K562 (cell line): ENCODE measurements at regions not wholly inside any gene's neighbourhood (a gene's known extent, or its start where the extent isn't known, plus 50 kb on each side); places are given as distances from the start of the nearest gene placed in this dataset.

ENCODE experiments used
- JUND ChIP-seq, 2 experiments: IDR thresholded peaks; 2 replicates in 1 of 2; 3 replicates in 1 of 2; pipeline ENCODE4 v1.6.1; 2011; ENCODE audit warnings: borderline replicate concordance in 2 of 2, low read depth in 2 of 2, low read length in 2 of 2, improper control_type of control experiment in 1 of 2, missing biosample characterization in 1 of 2, missing genetic modification characterization in 1 of 2, missing genetic modification reagents in 1 of 2
- PCBP2 ChIP-seq: fragments of 200-400 bp; formaldehyde crosslinking; IDR thresholded peaks from 2 replicates; pipeline ENCODE4 v1.6.1; 2018; ENCODE audit warnings: low read length, low read depth, mild to moderate bottlenecking, moderate library complexity; ENCODE audit not compliant: poor library complexity, severe bottlenecking
- PHF8 ChIP-seq: fragments of 200-600 bp; sonication (generic); IDR thresholded peaks from 2 replicates; pipeline ENCODE4 v1.6.1; 2012; ENCODE audit warnings: mixed run types, mild to moderate bottlenecking, inconsistent platforms, low read length, moderate library complexity, borderline replicate concordance
- SMARCB1 ChIP-seq: IDR thresholded peaks from 2 replicates; pipeline ENCODE4 v1.6.1; 2011; ENCODE audit warnings: improper control_type of control experiment, low read depth; ENCODE audit not compliant: insufficient read length
- ZNF354B ChIP-seq: fragments of 250-450 bp; sonication (Bioruptor Pico); IDR thresholded peaks from 2 replicates; pipeline ENCODE4 v1.4.0; 2020
- TF ChIP-seq, protein P1 (sequence below): fragments of 450-650 bp; IDR thresholded peaks from 2 replicates; pipeline ENCODE4 v1.6.1; 2017; ENCODE audit warnings: antibody characterized with exemption
- TF ChIP-seq, protein P2 (sequence below): fragments of 250-450 bp; sonication (Bioruptor Pico); IDR thresholded peaks from 2 replicates; pipeline ENCODE4 v1.8.0; 2021; ENCODE audit warnings: moderate library complexity, mild to moderate bottlenecking, inconsistent platforms
- TF ChIP-seq, protein P3 (sequence below): sonication (generic); formaldehyde crosslinking; IDR thresholded peaks from 2 replicates; pipeline ENCODE4 v1.8.1; 2023; ENCODE audit warnings: mild to moderate bottlenecking, missing genetic modification reagents
- TF ChIP-seq, protein P4 (sequence below): fragments of 250-450 bp; sonication (Bioruptor Pico); IDR thresholded peaks from 2 replicates; pipeline ENCODE4 v1.8.0; 2022; ENCODE audit warnings: inconsistent platforms

DNA sequence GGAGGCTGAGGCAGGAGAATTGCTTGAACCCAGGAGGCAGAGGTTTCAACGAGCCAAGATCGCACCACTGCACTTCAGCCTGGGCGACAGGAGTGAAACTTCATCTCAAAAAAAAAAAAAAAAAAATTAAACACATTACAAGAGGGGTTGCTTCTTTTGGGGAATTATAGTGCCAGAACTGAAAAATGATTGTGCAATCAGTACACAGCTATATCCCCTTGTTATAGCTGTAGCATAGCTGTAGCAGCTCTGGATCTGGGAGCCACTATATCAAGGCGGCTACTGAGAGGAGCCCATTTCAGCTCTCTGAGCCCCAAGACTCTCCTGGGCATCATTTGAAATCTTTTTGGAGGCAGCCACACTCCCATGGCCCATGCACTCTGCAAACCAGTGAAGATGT lies 334.3 kb downstream of the TFAP2A start:
- TF ChIP-seq ZNF354B (CRISPR knock-in tag) (no peak), PHF8 (no peak), SMARCB1 (no peak), PCBP2 (no peak), JUND (IDR thresholded peaks at IDR 0.05; ENCODE audit: borderline replicate concordance, low read depth, low read length) (no peak), JUND (tag; IDR thresholded peaks at IDR 0.05; ENCODE audit: borderline replicate concordance, low read depth, low read length) (no peak)
- TF ChIP-seq, protein P1, sequence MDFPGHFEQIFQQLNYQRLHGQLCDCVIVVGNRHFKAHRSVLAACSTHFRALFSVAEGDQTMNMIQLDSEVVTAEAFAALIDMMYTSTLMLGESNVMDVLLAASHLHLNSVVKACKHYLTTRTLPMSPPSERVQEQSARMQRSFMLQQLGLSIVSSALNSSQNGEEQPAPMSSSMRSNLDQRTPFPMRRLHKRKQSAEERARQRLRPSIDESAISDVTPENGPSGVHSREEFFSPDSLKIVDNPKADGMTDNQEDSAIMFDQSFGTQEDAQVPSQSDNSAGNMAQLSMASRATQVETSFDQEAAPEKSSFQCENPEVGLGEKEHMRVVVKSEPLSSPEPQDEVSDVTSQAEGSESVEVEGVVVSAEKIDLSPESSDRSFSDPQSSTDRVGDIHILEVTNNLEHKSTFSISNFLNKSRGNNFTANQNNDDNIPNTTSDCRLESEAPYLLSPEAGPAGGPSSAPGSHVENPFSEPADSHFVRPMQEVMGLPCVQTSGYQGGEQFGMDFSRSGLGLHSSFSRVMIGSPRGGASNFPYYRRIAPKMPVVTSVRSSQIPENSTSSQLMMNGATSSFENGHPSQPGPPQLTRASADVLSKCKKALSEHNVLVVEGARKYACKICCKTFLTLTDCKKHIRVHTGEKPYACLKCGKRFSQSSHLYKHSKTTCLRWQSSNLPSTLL: no peak
- TF ChIP-seq, protein P2, sequence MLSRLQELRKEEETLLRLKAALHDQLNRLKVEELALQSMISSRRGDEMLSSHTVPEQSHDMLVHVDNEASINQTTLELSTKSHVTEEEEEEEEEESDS (CRISPR knock-in tag): no peak
- TF ChIP-seq, protein P3, sequence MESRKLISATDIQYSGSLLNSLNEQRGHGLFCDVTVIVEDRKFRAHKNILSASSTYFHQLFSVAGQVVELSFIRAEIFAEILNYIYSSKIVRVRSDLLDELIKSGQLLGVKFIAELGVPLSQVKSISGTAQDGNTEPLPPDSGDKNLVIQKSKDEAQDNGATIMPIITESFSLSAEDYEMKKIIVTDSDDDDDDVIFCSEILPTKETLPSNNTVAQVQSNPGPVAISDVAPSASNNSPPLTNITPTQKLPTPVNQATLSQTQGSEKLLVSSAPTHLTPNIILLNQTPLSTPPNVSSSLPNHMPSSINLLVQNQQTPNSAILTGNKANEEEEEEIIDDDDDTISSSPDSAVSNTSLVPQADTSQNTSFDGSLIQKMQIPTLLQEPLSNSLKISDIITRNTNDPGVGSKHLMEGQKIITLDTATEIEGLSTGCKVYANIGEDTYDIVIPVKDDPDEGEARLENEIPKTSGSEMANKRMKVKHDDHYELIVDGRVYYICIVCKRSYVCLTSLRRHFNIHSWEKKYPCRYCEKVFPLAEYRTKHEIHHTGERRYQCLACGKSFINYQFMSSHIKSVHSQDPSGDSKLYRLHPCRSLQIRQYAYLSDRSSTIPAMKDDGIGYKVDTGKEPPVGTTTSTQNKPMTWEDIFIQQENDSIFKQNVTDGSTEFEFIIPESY (CRISPR knock-in tag): no peak
- TF ChIP-seq, protein P4, sequence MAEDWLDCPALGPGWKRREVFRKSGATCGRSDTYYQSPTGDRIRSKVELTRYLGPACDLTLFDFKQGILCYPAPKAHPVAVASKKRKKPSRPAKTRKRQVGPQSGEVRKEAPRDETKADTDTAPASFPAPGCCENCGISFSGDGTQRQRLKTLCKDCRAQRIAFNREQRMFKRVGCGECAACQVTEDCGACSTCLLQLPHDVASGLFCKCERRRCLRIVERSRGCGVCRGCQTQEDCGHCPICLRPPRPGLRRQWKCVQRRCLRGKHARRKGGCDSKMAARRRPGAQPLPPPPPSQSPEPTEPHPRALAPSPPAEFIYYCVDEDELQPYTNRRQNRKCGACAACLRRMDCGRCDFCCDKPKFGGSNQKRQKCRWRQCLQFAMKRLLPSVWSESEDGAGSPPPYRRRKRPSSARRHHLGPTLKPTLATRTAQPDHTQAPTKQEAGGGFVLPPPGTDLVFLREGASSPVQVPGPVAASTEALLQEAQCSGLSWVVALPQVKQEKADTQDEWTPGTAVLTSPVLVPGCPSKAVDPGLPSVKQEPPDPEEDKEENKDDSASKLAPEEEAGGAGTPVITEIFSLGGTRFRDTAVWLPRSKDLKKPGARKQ (CRISPR knock-in tag): no peak
